Left forelimb (tissue), 1 donor: ENCODE measurements at regions not wholly inside any gene's neighbourhood (a gene's known extent, or its start where the extent isn't known, plus 50 kb on each side); places are given as distances from the start of the nearest gene placed in this dataset.

Source experiments
- DNase-seq: peaks from one replicate; pipeline ENCODE4 v3.0.0-alpha.2; 2018; ENCODE audit warnings: low spot score

- DNase-seq: no peak
These were observed 837.3 kb upstream of the SOX9 start for GRCh38 chr17:71283486-71283885.

DNA sequence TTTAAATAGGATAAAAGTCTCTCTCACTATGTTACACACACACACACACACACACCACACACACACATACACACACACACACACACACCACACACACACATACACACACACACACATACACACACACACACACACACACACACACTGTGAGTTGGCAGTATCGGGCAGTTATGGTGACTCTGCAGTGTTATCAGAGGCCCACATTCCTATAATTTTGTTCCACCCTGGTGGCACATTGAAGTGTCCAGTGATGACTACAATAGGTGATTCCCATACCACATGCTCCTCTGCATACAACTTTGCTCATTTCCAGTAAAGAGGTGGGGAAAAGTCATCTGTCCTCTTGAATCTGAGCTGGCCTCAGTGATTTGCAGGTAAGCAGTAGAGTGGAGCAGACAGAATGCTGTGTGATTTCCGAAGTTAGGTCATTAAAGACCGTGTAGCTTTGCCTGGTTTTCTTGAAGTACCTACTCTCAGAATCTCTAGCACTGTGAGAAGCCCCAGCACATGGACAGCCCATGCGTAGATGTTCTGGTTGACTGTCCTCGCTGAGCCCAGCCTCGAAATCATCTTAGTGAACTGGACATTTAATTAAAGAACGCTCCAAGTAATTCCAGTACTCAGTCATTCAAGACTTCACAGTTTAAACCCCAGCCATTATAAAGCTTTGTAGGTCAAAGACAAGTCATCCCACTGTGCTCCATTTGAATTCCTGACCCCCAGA lies 836.6 kb upstream of the SOX9 start:
- no peak for DNase-seq

GRCh38 chr17:71286625-71287024 lies 834.2 kb upstream of the SOX9 start:
- no peak for DNase-seq

DNA sequence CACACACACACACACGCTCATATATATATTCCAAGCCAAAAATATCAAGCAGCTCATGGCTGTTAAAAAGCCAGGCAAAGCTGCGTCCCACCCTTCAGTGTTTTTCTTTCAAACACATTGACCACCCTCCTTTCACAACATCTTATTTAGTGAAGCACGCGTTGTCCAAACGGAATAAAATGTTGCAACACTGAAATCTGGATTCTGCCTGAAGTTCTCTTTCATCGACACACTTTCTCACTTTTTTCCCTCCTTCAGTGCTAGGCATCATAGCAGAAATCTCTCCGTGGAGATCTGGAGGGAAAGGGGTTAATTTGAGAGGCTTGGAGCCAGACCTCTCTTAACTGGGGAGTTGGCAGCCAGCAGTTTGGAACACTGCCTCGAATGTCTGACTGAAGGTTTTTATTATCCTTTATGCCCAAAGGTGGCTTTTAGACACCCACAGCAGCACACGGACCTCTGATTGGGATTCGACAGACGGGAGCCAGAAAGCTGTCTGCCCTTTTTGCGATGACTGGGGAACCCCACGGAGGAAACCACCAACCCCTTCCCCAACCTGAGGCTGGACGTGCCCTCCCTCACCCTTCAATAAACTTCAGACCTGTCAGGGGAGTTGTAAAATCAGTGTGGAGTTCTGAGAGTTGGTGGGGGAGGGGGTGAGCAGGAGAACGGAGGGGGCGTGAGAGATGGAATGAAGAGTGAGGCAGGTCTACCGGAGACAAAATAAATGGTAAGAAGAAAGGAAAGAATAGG lies 833.6 kb upstream of the SOX9 start:
- DNase-seq: no peak

GRCh38 chr17:71292006-71292405 lies 828.8 kb upstream of the SOX9 start:
- DNase-seq: no peak

- DNase-seq: no peak
These were observed 824.8 kb upstream of the SOX9 start for GRCh38 chr17:71296005-71296404.

DNA sequence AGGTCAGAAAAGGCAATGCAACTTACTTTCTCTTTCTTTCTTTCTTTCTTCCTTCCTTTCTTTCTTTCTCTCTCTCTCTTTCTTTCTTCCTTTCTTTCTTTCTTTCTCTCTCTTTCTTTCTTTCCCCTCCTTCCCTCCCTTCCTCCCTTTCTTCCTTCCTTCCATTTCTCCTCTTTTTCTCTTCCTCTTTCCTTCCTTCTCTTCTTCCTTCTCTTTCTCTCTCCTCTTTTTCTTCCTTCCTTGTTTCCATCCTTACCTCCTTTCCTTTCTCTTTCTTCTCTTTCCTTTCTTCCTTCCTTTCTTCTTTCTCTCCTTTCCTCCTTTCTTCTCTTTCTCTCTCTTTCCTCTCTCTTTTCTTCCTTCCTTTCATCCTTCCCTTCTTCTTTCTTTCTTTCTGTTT lies 819.8 kb upstream of the SOX9 start:
- no peak for DNase-seq

GRCh38 chr17:71302721-71303549 lies 817.9 kb upstream of the SOX9 start:
- DNase-seq: no peak

DNA sequence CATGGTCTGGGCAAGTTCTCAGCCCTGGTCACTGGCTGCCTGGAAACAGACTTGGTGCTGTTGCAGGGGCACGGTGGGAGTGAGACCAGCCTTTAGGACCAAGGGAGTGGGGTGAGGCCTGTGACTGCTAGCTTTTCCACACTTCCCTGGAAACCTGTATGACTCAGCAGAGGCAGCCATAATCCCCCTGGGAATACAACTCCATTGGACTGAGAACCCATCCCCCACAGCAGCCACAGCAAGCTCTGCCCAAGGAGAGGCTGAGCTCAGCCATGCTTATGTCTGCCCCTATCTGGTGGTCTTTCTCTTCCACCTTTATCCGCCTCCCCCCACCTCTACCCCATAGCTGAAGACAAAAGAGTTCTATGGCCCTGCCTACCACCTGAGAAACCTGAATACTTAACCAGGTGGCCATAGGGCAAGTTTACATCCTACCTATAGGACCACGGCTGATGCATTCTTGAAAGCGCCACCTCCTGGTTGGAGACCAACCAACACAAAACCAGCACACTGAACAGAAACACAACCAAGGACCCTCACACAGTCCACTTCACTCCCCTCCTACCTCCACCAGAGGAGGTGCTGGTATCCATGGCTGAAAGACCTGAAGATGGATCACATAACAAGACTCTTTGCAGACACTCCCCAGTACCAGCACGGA lies 816.2 kb upstream of the SOX9 start:
- no peak for DNase-seq

DNA sequence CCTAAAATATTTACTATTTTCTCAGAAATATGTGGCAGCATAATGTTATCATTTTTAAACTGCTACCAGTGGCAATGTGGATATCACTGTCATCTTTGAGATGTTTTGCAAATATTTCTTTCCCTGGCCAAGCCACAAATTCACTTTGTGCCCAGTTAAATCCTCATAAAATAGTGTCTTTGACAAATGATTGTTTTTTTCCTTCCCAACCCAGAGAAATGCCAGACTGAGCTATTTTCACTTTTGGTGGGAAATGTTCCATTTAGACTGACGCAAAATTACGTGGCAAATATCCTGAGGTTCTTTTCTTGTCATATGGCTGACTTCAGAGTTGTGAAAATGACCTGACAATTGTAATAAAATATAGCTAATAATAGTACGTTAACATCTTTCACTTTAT lies 807.0 kb upstream of the SOX9 start:
- DNase-seq: no peak

- no peak for DNase-seq
These were observed 805.3 kb upstream of the SOX9 start for GRCh38 chr17:71315568-71315967.

GRCh38 chr17:71316176-71316897 lies 804.5 kb upstream of the SOX9 start:
- no peak for DNase-seq

DNA sequence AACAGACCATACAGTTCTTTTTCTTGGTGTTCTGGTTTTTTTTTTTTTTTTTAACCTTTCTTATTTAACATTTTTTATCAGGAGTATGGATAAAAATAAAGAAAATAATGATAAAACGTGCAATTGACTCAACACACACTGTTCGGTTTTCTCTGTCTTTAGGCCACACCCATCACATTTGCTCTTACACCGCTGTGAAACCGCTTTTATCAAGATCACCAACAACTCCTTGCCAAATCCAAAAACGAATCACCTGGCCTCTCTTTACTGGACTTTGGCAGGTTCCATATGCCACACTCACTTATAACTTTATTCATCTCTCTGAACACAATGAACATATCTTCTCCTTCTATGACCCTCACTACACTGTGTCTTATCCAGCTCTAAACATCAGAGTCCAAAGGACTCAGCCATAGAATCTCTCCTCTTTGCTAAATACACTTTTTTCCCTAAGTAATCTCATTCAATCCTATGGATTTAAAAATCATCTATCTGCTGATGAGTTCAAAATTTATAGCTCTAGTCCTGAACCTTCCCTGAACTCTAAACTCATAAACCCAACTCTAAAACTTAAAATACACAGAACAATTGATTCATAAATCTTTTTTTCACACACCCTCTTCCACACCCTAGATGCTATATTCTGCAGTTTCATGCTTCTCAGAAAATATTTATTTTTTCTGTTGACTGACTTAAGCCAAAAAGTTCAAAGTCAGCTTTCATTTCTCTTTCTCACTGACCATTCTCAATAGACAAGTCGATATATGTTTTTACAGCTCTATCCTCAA lies 800.6 kb upstream of the SOX9 start:
- no peak for DNase-seq

- DNase-seq: no peak
These were observed 795.7 kb upstream of the SOX9 start for GRCh38 chr17:71325117-71325516.

- DNase-seq: no peak
These were observed 794.9 kb upstream of the SOX9 start for GRCh38 chr17:71325886-71326285.

DNA sequence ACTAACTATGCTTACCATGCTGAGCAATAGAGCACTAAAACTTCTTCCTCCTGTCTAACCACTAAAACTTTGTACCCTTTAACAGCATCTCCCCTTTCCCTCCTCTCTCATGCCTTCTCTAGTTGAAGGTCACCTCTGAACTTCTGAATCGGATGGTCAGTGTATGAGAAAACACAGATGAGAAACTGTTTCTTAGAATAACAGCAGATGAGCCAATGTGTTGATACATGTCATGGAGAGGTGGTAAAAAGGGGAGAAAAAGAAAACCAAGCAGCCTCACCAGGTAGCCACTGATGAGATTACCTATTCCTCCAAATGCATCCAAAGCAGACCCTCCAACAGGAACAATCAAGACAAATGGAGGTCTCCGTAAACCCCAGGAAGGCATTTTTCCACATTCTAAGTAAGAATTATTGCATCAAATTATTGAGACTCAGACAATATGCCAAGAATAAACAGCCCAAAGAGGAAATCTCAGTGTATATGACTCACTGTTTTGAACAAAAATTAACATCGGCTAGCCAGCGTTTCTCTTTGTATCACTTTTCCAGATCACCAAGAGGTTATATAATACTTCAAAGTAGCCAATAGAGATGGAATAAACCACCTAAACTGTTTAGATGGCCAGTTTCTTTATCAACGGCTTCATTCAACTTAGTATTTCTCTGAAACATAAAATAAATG lies 793.3 kb upstream of the SOX9 start:
- DNase-seq: no peak

DNA sequence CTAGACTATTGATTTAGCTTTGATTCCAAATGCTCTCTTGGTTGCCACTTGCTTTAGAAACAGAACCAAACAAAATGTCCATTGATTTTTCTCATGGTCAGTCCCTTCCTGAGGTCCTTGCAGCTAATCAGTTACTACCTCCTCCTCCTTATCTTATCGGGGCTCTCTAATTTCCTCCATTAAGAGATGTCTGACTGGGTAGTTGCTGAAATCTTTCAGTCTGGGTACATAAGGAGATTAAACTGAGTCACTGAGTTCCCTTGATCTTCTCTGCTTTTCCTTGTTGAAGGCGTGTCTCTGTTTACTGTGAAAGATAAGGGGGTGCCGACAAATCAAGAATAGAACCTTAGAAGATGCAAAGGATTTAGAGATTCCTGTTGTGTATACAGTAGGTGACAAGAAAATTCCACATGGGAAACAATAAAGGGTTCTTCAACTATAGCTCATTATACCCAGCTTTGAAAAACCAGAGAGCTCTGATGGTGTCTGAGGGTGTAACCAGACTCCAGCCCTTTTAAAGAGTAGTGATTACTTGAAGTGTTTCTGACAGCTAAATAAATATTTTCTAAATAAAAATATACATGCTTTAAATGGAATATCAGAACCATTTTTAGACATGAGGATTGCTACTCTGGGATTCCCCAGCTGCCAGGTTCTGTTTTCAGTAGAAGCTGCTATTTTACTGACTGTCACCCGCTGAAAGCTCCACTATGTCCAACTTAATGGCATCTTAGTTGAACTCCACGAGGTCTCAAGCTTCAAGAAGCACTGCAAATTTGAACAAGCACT lies 791.3 kb upstream of the SOX9 start:
- DNase-seq: no peak

DNA sequence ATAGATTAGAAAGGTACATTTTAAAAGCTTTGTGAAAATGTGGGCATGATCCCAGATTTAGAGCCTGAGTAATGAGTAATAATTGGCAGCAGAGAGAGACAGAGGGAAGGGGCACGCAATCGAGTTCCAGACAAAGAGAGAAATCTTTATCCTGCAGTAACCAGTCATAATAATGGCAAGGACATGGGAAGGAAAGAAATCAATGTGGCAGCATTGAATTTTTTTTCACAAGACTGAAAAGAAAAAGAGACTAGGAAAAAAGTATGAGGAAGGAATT lies 790.8 kb upstream of the SOX9 start:
- DNase-seq: no peak

DNA sequence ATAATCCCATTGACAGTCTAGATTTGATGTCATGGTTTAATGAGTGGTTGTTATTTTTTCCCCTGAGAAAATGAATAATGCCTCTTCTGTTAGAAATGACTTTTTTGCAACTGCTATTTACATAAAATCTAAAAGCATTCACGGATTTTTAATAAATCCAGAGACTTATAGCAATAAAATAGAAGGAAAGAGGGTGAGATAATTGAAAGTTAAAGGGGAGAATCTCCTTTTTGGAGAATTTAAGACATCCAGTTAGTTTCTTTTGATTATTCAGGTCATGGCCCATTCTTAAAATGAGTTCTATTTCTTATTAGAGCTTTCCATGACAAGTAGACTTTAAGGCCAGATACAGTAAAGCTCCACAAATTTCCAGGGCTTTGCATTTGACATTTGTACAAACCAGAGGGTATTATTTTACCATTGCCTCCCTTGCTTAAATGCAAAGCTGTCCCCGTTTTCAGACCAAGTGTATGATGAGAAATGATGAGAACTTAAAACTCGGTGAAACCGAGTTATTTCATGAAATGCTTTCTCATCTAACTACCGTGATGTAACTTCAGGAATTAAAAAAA lies 789.0 kb upstream of the SOX9 start:
- no peak for DNase-seq
